ENCODE measurements at regions not wholly inside any gene's neighbourhood (a gene's known extent, or its start where the extent isn't known, plus 50 kb on each side); places are given as distances from the start of the nearest gene placed in this dataset.

DNA sequence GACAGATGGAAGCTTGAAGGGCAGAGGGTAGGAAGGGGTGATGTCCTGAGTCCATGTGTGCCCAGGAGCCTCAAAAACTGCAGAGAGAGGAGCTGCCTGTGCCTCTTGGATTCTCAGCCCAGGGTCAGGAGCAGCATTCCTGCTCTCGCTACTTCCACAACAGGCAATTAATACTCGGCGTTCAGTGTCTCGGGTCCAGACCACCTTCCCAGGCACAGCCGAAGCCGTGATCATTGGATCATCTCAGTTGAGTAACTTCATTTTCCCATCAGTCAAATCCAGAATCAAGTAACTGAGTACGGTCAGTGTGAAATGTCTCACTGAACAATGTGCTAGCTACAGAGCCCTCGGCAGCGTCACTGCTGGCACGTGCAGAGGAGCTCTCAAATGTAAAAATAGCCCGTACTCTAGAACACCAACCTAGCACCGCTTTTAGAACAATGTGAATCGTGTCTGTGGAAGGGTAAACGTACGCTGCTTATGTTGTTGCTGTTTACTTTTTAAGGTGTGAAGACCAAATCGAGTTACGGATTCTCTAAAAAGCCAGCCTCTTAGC is 63.5 kb upstream of the IRX4 start:
- no peak overlapping the region for H3K4me3 ChIP-seq (ENCODE audit: low read depth, poor library complexity, severe bottlenecking)
- 90 to 91% methylated on average over 17 of the region's 17 CpGs for WGBS, 2 donors
- intact Hi-C loops (cut with DNase I; ENCODE audit: low total_unique reads): no loop called here
- TF ChIP-seq, protein P1, sequence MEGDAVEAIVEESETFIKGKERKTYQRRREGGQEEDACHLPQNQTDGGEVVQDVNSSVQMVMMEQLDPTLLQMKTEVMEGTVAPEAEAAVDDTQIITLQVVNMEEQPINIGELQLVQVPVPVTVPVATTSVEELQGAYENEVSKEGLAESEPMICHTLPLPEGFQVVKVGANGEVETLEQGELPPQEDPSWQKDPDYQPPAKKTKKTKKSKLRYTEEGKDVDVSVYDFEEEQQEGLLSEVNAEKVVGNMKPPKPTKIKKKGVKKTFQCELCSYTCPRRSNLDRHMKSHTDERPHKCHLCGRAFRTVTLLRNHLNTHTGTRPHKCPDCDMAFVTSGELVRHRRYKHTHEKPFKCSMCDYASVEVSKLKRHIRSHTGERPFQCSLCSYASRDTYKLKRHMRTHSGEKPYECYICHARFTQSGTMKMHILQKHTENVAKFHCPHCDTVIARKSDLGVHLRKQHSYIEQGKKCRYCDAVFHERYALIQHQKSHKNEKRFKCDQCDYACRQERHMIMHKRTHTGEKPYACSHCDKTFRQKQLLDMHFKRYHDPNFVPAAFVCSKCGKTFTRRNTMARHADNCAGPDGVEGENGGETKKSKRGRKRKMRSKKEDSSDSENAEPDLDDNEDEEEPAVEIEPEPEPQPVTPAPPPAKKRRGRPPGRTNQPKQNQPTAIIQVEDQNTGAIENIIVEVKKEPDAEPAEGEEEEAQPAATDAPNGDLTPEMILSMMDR (IDR thresholded peaks at IDR 0.05): no peak
- TF ChIP-seq POLR2A (IDR thresholded peaks at IDR 0.05): no peak
- DNase-seq (ENCODE audit: low spot score in 2 of 2): no peak

DNA sequence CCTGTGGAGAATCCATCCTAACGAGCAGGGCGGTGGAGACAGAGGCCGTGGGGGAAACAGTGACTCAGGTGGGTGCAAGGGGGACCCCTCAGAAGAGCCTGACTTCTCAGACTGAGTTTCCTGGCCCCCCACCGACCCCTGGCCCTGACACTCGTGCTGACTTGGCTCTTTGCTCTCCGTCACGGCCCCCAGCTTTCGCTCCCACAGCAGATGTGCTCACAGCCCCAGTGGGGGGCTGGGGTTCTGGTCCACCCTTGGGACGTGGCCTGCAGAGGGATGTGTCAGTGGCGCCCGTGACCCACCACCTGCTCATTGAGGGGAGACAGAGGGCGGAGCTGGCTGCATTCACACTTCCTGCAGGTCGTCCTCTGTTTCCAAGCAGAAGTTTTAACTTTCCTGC is 62.9 kb upstream of the IRX4 start:
- 80 to 89% methylated on average over 13 of the region's 13 CpGs for WGBS, 2 donors

GRCh38 chr5:1944408-1944807 is 61.7 kb upstream of the IRX4 start:
- no peak overlapping the region for H3K4me3 ChIP-seq (ENCODE audit: low read depth, poor library complexity, severe bottlenecking)
- intact Hi-C loops (cut with DNase I; ENCODE audit: low total_unique reads): no loop called here
- TF ChIP-seq, protein P1 (IDR thresholded peaks at IDR 0.05): no peak
- TF ChIP-seq POLR2A (IDR thresholded peaks at IDR 0.05): no peak
- DNase-seq (ENCODE audit: low spot score in 2 of 2): no peak
- WGBS, 2 donors: 75% methylated on average over 10 of the region's 10 CpGs

More for the DNA sequence above, 62.9 kb upstream of the IRX4 start:
- no peak for DNase-seq (ENCODE audit: low spot score in 2 of 2)
- intact Hi-C loops (cut with DNase I; ENCODE audit: low total_unique reads): no loop called here
- TF ChIP-seq POLR2A (IDR thresholded peaks at IDR 0.05): no peak
- TF ChIP-seq, protein P1 (IDR thresholded peaks at IDR 0.05): no peak
- no peak overlapping the region for H3K4me3 ChIP-seq (ENCODE audit: low read depth, poor library complexity, severe bottlenecking)

DNA sequence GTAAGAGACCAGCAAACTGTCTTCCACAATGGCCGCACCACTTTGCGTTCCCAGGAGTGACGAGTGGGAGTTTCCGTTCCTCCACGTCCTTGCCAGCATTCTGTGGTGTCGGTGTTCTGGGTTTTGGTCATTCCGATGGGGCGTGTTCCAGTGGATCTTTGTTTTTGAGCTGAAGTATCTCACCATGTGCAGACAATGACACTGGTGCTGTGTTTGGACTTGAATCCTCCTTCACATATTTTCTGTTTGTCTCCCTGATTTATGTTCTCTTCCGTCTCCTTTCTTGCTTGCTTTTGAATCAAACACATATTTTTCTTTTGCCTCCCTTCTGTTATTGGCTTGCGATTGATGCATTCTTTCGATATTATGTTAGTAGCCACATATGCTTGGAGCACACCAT is 60.8 kb upstream of the IRX4 start:
- WGBS, 2 donors: 38 to 48% methylated on average over 11 of the region's 11 CpGs
- no peak for DNase-seq (ENCODE audit: low spot score in 2 of 2)
- intact Hi-C loops (cut with DNase I; ENCODE audit: low total_unique reads): no loop called here
- no peak overlapping the region for H3K4me3 ChIP-seq (ENCODE audit: low read depth, poor library complexity, severe bottlenecking)
- TF ChIP-seq, protein P1 (IDR thresholded peaks at IDR 0.05): no peak

GRCh38 chr5:1942630-1943029 is 59.9 kb upstream of the IRX4 start:
- WGBS, 2 donors: 98 to 99% methylated on average over 5 of the region's 5 CpGs
- intact Hi-C loops (cut with DNase I; ENCODE audit: low total_unique reads): no loop called here
- TF ChIP-seq, protein P1 (IDR thresholded peaks at IDR 0.05): no peak
- no peak for TF ChIP-seq POLR2A (IDR thresholded peaks at IDR 0.05)

DNA sequence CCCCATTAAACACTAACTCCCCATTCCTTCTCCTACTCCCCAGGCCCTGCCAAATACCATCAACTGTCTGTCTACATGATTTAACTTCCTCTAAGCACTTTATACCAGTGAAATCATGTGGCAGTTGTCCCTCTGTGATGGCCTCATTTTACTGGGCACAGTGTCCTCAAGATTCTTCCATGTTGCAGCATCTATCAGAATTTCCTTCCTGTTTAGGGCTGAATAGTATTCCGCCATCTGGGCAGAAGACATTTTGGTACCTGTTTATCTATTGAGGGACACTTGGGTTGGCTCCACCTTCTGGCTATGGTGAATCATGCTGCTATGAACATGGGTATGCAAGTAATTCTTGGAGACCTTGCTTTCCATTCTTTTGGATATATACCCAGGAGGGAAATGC is 59.4 kb upstream of the IRX4 start:
- DNase-seq (ENCODE audit: low spot score in 2 of 2): no peak
- intact Hi-C loops (cut with DNase I; ENCODE audit: low total_unique reads): no loop called here
- WGBS, 2 donors: 100% methylated on average over 1 of the region's 1 CpG
- no peak for TF ChIP-seq POLR2A (IDR thresholded peaks at IDR 0.05)
- TF ChIP-seq, protein P1 (IDR thresholded peaks at IDR 0.05): no peak
- H3K4me3 ChIP-seq (ENCODE audit: low read depth, poor library complexity, severe bottlenecking): no peak overlapping the region

More at GRCh38 chr5:1942630-1943029, 59.9 kb upstream of the IRX4 start:
- H3K4me3 ChIP-seq (ENCODE audit: low read depth, poor library complexity, severe bottlenecking): no peak overlapping the region
- DNase-seq (ENCODE audit: low spot score in 2 of 2): no peak

Measured in lower leg skin (tissue), 4 donors.